22Rv1 (cell line): ENCODE measurements at regions not wholly inside any gene's neighbourhood (a gene's known extent, or its start where the extent isn't known, plus 50 kb on each side); places are given as distances from the start of the nearest gene placed in this dataset.

Experiments
- CTCF ChIP-seq: fragments of 450-650 bp; IDR thresholded peaks from 2 replicates; pipeline ENCODE4 v1.5.1; 2017; ENCODE audit warnings: mild to moderate bottlenecking
- ZFX ChIP-seq: fragments of 450-650 bp; IDR thresholded peaks from 2 replicates; pipeline ENCODE4 v1.6.1; 2017; ENCODE audit warnings: antibody characterized with exemption, borderline replicate concordance

- TF ChIP-seq CTCF: no peak
- no peak for TF ChIP-seq ZFX
These were observed 554.0 kb downstream of the INSC start for GRCh38 chr11:15668718-15669117.
